OCI-LY1 (cell line): ENCODE measurements at regions not wholly inside any gene's neighbourhood (a gene's known extent, or its start where the extent isn't known, plus 50 kb on each side); places are given as distances from the start of the nearest gene placed in this dataset.

Experiments used
- H2AFZ ChIP-seq: fragments of 200-600 bp; sonication (generic), shearing (Covaris generic); 2 replicates; pipeline ENCODE4 v1.6.0; 2014; ENCODE audit warnings: antibody characterized with exemption, mild to moderate bottlenecking, low read length
- H3F3A ChIP-seq: fragments of 200-600 bp; sonication (generic), shearing (Covaris generic); 2 replicates; pipeline ENCODE4 v1.6.0; 2014; ENCODE audit warnings: mild to moderate bottlenecking, antibody characterized with exemption, low read length, moderate library complexity; ENCODE audit not compliant: insufficient read depth
- H3K27ac ChIP-seq: fragments of 200-600 bp; sonication (generic); 2 replicates; pipeline ENCODE4 v1.5.1; 2014; ENCODE audit warnings: low read length, mixed run types, mild to moderate bottlenecking, low read depth; ENCODE audit not compliant: poor library complexity, severe bottlenecking
- H3K27me3 ChIP-seq: fragments of 200-600 bp; sonication (generic); 2 replicates; pipeline ENCODE4 v1.6.0; 2014; ENCODE audit warnings: antibody characterized with exemption, mild to moderate bottlenecking, low read length, moderate library complexity; ENCODE audit not compliant: insufficient read depth
- H3K36me3 ChIP-seq: fragments of 200-600 bp; sonication (generic); 2 replicates; pipeline ENCODE4 v1.6.1; 2014; ENCODE audit warnings: mild to moderate bottlenecking, antibody characterized with exemption, low read length, moderate library complexity, mixed read lengths; ENCODE audit not compliant: insufficient read depth
- H3K4me1 ChIP-seq: fragments of 200-600 bp; sonication (generic); 2 replicates; pipeline ENCODE4 v1.5.1; 2014; ENCODE audit warnings: mild to moderate bottlenecking, low read length, moderate library complexity; ENCODE audit not compliant: insufficient read depth, severe bottlenecking
- H3K4me2 ChIP-seq: fragments of 200-600 bp; sonication (generic), shearing (Covaris generic); 2 replicates; pipeline ENCODE4 v1.6.1; 2014; ENCODE audit warnings: low read length
- H3K4me3 ChIP-seq: fragments of 200-600 bp; sonication (generic); 2 replicates; pipeline ENCODE4 v1.5.1; 2014; ENCODE audit warnings: low read length, low read depth, mild to moderate bottlenecking, mixed read lengths; ENCODE audit not compliant: poor library complexity, severe bottlenecking
- H3K79me2 ChIP-seq: fragments of 200-600 bp; shearing (Covaris generic); 2 replicates; pipeline ENCODE4 v1.6.1; 2016; ENCODE audit warnings: mixed run types, low read length, mixed read lengths; ENCODE audit not compliant: insufficient read depth
- H3K9ac ChIP-seq: fragments of 200-600 bp; sonication (generic), shearing (Covaris generic); 2 replicates; pipeline ENCODE4 v1.6.1; 2014; ENCODE audit warnings: mild to moderate bottlenecking, low read length, mixed read lengths
- H3K9me2 ChIP-seq: fragments of 200-600 bp; sonication (generic), shearing (Covaris generic); 2 replicates; pipeline ENCODE4 v1.6.1; 2014; ENCODE audit warnings: low read depth, mild to moderate bottlenecking, low read length, mixed read lengths
- H3K9me3 ChIP-seq: fragments of 200-600 bp; shearing (Covaris generic); 2 replicates; pipeline ENCODE4 v1.6.1; 2014; ENCODE audit warnings: low read length, mixed read lengths
- H4K20me1 ChIP-seq: fragments of 200-600 bp; sonication (generic), shearing (Covaris generic); 2 replicates; pipeline ENCODE4 v1.6.0; 2016; ENCODE audit warnings: mild to moderate bottlenecking, low read length; ENCODE audit not compliant: insufficient read depth
- EZH2 ChIP-seq: fragments of 200-600 bp; sonication (generic), shearing (Covaris generic); IDR thresholded peaks from 2 replicates; pipeline ENCODE4 v1.8.0; 2017; ENCODE audit warnings: borderline replicate concordance, mixed run types, mild to moderate bottlenecking, antibody characterized with exemption, low read length, moderate library complexity, mixed read lengths
- TF ChIP-seq, protein P1 (sequence below): fragments of 200-600 bp; sonication (generic), shearing (Covaris generic); IDR thresholded peaks from 2 replicates; pipeline ENCODE4 v1.5.1; 2017; ENCODE audit warnings: mild to moderate bottlenecking, antibody characterized with exemption, low read length, moderate library complexity, mixed read lengths

DNA sequence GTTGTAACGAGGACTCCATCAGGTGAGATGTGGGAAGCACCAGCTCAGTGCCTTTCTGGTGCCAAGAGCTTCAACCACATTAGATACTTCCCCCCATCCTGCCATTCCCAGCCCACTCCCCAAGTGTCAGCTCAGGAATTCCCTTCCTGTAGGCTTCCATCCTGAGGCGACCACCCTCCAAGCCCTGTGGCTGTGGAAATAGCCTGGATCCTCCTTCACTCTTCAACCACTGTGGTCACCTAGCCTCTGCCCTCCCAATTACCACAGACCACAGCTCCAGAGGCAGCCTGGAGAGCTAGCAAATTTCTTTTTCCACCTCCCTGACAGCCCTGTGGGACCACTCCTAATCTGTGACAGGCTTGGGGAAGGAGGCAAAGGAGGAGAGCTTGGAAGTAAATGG, 219.8 kb upstream of the MAP3K1 start:
- TF ChIP-seq EZH2: no peak
- TF ChIP-seq, protein P1, sequence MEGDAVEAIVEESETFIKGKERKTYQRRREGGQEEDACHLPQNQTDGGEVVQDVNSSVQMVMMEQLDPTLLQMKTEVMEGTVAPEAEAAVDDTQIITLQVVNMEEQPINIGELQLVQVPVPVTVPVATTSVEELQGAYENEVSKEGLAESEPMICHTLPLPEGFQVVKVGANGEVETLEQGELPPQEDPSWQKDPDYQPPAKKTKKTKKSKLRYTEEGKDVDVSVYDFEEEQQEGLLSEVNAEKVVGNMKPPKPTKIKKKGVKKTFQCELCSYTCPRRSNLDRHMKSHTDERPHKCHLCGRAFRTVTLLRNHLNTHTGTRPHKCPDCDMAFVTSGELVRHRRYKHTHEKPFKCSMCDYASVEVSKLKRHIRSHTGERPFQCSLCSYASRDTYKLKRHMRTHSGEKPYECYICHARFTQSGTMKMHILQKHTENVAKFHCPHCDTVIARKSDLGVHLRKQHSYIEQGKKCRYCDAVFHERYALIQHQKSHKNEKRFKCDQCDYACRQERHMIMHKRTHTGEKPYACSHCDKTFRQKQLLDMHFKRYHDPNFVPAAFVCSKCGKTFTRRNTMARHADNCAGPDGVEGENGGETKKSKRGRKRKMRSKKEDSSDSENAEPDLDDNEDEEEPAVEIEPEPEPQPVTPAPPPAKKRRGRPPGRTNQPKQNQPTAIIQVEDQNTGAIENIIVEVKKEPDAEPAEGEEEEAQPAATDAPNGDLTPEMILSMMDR: no peak
- no peak overlapping the region for H3K4me2 ChIP-seq

DNA sequence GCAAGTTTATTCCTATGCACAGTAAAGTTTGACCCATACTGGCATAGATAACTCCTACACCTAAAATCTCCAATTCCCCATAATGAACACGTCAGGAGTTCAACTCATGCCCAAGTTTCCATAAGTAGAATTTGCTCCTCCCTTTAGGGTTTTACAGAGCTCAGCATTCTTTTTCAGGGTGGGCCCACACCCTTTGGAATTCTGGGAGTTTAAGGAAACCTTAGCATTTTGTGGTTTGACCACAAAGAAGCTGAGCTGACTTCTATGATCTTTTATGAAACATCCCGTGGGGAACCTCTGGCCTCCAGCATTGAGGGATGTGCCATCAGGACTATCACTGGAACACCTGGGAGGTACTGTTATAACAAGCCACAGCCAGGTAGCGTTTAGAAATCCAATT, 220.6 kb upstream of the MAP3K1 start:
- no peak overlapping the region for H3K4me3 ChIP-seq
- peaks cover 30% of the 10 kb centered on the region for H3K4me1 ChIP-seq
- H3K9me2 ChIP-seq: no peaks in the 10 kb centered on the region
- no peaks in the 10 kb centered on the region for H3K36me3 ChIP-seq
- no peaks in the 10 kb centered on the region for H3F3A ChIP-seq
- no peak overlapping the region for H3K4me2 ChIP-seq
- H3K9me3 ChIP-seq: no peaks in the 10 kb centered on the region
- no peak overlapping the region for H2AFZ ChIP-seq
- H3K9ac ChIP-seq: no peak overlapping the region
- no peak for TF ChIP-seq EZH2
- TF ChIP-seq, protein P1: no peak
- H3K27ac ChIP-seq: no peak overlapping the region
- H3K79me2 ChIP-seq: no peaks in the 10 kb centered on the region
- H3K27me3 ChIP-seq: no peaks in the 10 kb centered on the region
- H4K20me1 ChIP-seq: no peaks in the 10 kb centered on the region

More for the DNA sequence above, 219.8 kb upstream of the MAP3K1 start:
- H3K79me2 ChIP-seq: no peaks in the 10 kb centered on the region
- H2AFZ ChIP-seq: no peak overlapping the region
- H3K4me1 ChIP-seq: peaks cover 23% of the 10 kb centered on the region
- H3K9ac ChIP-seq: no peak overlapping the region
- no peaks in the 10 kb centered on the region for H4K20me1 ChIP-seq
- no peaks in the 10 kb centered on the region for H3K27me3 ChIP-seq
- H3K36me3 ChIP-seq: no peaks in the 10 kb centered on the region
- H3K27ac ChIP-seq: no peak overlapping the region
- no peaks in the 10 kb centered on the region for H3F3A ChIP-seq
- H3K9me2 ChIP-seq: no peaks in the 10 kb centered on the region
- H3K9me3 ChIP-seq: no peaks in the 10 kb centered on the region
- no peak overlapping the region for H3K4me3 ChIP-seq

DNA sequence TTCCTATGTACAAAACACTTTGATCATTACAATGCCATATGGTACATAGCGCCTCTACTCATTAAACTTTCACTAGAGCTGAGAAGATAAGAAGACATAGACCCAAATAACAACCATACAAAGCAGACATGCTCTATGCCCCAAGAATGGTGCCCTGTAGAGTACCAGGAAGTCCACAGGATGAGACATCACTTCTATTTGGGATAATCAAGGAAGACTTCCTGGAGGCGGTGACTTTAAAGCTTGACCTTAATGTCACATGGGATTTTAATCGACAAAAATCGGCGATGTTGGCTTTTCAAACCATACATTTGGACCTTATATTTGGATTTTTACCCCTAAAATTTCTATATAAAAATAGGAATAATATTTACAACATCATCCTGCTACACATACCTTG, 224.3 kb upstream of the MAP3K1 start:
- H3K79me2 ChIP-seq: no peaks in the 10 kb centered on the region
- TF ChIP-seq, protein P1: no peak
- no peak for TF ChIP-seq EZH2
- H2AFZ ChIP-seq: no peak overlapping the region
- H3K4me1 ChIP-seq: peaks cover 55% of the 10 kb centered on the region
- no peaks in the 10 kb centered on the region for H3K27me3 ChIP-seq
- no peaks in the 10 kb centered on the region for H3K9me3 ChIP-seq
- no peaks in the 10 kb centered on the region for H3K9me2 ChIP-seq
- no peak overlapping the region for H3K4me2 ChIP-seq
- no peaks in the 10 kb centered on the region for H4K20me1 ChIP-seq
- no peak overlapping the region for H3K9ac ChIP-seq
- H3K36me3 ChIP-seq: no peaks in the 10 kb centered on the region
- no peaks in the 10 kb centered on the region for H3F3A ChIP-seq
- H3K4me3 ChIP-seq: no peak overlapping the region
- no peak overlapping the region for H3K27ac ChIP-seq
